Erythroblast (primary cell): ENCODE measurements at regions not wholly inside any gene's neighbourhood (a gene's known extent, or its start where the extent isn't known, plus 50 kb on each side); places are given as distances from the start of the nearest gene placed in this dataset.

ENCODE experiments used
- GATA1 ChIP-seq: IDR thresholded peaks from 2 replicates; pipeline ENCODE4 v1.6.1; 2011; ENCODE audit warnings: low read depth, mild to moderate bottlenecking, control low read depth, low read length, moderate library complexity
- POLR2A ChIP-seq: IDR thresholded peaks from 2 replicates; pipeline ENCODE4 v1.6.1; 2011; ENCODE audit warnings: mild to moderate bottlenecking, low read length

DNA sequence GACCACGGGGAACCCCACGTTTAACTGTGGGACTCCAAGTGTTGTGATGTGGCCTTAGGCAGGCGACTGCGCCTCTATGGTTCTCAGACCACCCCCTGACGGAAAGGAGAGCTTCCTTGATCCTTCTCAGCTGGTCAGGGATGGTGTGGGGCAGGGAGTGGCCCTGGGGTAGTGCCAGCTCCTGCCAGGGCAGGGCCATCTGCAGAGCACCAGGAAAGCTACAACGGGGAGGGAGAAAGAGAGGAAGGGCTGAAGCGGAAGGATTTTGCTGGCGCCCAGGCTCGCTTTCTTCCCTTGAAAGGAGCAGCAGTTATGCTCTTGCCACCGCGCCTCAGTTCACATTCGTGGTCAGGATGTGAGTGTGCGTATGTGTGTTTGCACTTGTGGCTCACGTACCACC is 74.9 kb upstream of the PCBD1 start:
- TF ChIP-seq POLR2A (no peak), GATA1 (no peak)
